ENCODE measurements at regions not wholly inside any gene's neighbourhood (a gene's known extent, or its start where the extent isn't known, plus 50 kb on each side); places are given as distances from the start of the nearest gene placed in this dataset.

GRCh38 chr22:25368271-25368670, 148.8 kb downstream of the CRYBB2 start:
- DNase-seq: no peak

GRCh38 chr22:25369041-25369440, 149.6 kb downstream of the CRYBB2 start:
- DNase-seq: no peak

GRCh38 chr22:25370322-25370721, 150.9 kb downstream of the CRYBB2 start:
- no peak for DNase-seq

- no peak for DNase-seq
These were observed 152.7 kb downstream of the CRYBB2 start for GRCh38 chr22:25372000-25372595.

- DNase-seq: no peak
These were observed 154.5 kb downstream of the CRYBB2 start for GRCh38 chr22:25373961-25374360.

- no peak for DNase-seq
These were observed 155.4 kb downstream of the CRYBB2 start for GRCh38 chr22:25374869-25375268.

- no peak for DNase-seq
These were observed 156.2 kb downstream of the CRYBB2 start for GRCh38 chr22:25375683-25376082.

- no peak for DNase-seq
These were observed 158.3 kb downstream of the CRYBB2 start for GRCh38 chr22:25377699-25378098.

- DNase-seq: no peak
These were observed 160.8 kb downstream of the CRYBB2 start for GRCh38 chr22:25380122-25380747.

GRCh38 chr22:25382762-25383161, 163.3 kb downstream of the CRYBB2 start:
- DNase-seq: no peak

- DNase-seq: no peak
These were observed 163.9 kb downstream of the CRYBB2 start for GRCh38 chr22:25383278-25383820.

- no peak for DNase-seq
These were observed 164.5 kb downstream of the CRYBB2 start for GRCh38 chr22:25383892-25384291.

- no peak for DNase-seq
These were observed 167.1 kb downstream of the CRYBB2 start for GRCh38 chr22:25386538-25386884.

GRCh38 chr22:25388415-25388814, 169.0 kb downstream of the CRYBB2 start:
- DNase-seq: no peak

- peak; percentile 75 for DNase-seq
These were observed 169.6 kb downstream of the CRYBB2 start for GRCh38 chr22:25388866-25389540.

- DNase-seq: no peak
These were observed 170.1 kb downstream of the CRYBB2 start for GRCh38 chr22:25389541-25389919.

- no peak for DNase-seq
These were observed 171.1 kb downstream of the CRYBB2 start for GRCh38 chr22:25390297-25391240.

GRCh38 chr22:25392584-25392983, 171.9 kb upstream of the GRK3 start:
- DNase-seq: no peak

- no peak for DNase-seq
These were observed 171.2 kb upstream of the GRK3 start for GRCh38 chr22:25393121-25393805.

GRCh38 chr22:25395468-25395867, 169.0 kb upstream of the GRK3 start:
- no peak for DNase-seq

- DNase-seq: no peak
These were observed 168.6 kb upstream of the GRK3 start for GRCh38 chr22:25395915-25396314.

- DNase-seq: no peak
These were observed 167.8 kb upstream of the GRK3 start for GRCh38 chr22:25396615-25397200.
